ENCODE measurements at regions not wholly inside any gene's neighbourhood (a gene's known extent, or its start where the extent isn't known, plus 50 kb on each side); places are given as distances from the start of the nearest gene placed in this dataset.
"Not testable (repeated sequence)": the region's sequence is repeated elsewhere in the genome, so short reads cannot be mapped to it uniquely, and the experiment has no call there.

DNA sequence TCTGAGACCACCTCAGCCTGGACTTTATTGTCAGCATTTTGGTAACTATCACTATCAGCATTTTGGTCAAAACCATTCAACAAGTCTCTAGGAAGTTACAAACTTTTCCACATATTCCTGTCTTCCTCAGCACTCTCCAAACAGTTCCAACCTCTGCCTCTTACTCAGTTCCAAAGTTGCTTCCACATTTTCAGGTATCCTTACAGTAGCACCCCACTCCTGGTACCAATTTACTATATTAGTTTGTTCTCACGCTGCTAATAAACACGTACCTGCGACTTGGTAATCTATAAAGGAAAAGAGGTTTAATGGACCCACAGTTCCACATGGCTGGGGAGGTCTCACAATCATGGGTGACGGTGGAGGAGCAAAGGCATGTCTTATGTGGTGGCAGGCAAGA, 551.3 kb downstream of the DMRTA1 start:
- Histone ChIP-seq H3K36me3 (ENCODE audit: insufficient read depth, low read length) (no peaks in the 10 kb centered on the region), H3K4me3 (no peak overlapping the region), H3K27ac (no peak overlapping the region), H3K9me3 (ENCODE audit: low read depth, low read length) (no peaks in the 10 kb centered on the region), H3K9ac (ENCODE audit: insufficient read length) (no peak overlapping the region)
- DNase-seq (ENCODE audit: low read depth, low spot score): no peak
- TF ChIP-seq EZH2 (IDR thresholded peaks at IDR 0.05): no peak
- no peak for TF ChIP-seq FOXP2 (optimal IDR thresholded peaks at IDR 0.05; ENCODE audit: control extremely low read depth, extremely low read length, insufficient read depth)
- no peak for TF ChIP-seq POLR2AphosphoS5 (IDR thresholded peaks at IDR 0.05; ENCODE audit: borderline replicate concordance, low read depth, low read length)

DNA sequence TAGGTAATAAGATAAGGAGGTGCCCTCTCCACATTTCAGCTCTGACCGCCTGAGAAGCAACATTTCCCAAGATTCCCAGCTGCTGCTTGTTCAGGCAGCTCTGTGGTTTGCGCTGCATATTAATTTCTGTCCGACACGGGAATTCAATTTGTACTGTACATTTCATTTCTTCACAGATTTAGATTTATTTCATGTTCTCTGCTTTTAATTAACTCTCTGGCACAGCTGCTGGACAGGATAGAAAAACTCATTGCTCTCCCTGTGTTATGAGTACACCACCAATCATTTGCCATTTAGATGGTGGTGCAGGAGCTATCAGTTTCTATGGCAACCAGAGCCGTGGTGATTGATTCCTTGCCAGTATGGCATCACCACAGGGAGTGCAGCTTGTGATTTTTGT, 558.5 kb downstream of the DMRTA1 start:
- DNase-seq (ENCODE audit: low read depth, low spot score): no peak
- Histone ChIP-seq H3K4me3 (no peak overlapping the region), H3K36me3 (ENCODE audit: insufficient read depth, low read length) (no peaks in the 10 kb centered on the region), H3K9ac (ENCODE audit: insufficient read length) (no peak overlapping the region), H3K27ac (no peak overlapping the region), H3K9me3 (ENCODE audit: low read depth, low read length) (no peaks in the 10 kb centered on the region)
- no peak for TF ChIP-seq FOXP2 (optimal IDR thresholded peaks at IDR 0.05; ENCODE audit: control extremely low read depth, extremely low read length, insufficient read depth)
- no peak for TF ChIP-seq POLR2AphosphoS5 (IDR thresholded peaks at IDR 0.05; ENCODE audit: borderline replicate concordance, low read depth, low read length)
- no peak for TF ChIP-seq EZH2 (IDR thresholded peaks at IDR 0.05)

DNA sequence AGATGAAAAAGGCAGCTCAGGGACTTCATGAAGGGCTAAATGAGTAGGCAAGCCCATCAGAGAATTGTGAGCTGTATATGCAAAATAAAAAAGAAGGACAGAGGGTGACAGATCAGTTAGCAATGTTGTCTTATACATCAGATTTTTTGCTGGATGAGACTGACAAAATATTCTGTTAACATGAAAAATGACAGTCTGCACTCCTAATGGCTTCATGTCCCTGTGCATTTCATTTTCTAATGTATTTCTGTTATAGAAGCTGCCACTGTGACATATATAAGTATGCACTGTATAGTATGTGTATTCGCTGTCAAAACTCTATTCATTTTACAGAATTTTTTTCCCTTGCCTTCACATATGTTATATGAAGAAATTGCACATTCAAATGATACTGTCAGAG, 559.5 kb downstream of the DMRTA1 start:
- H3K36me3 ChIP-seq (ENCODE audit: insufficient read depth, low read length): no peaks in the 10 kb centered on the region
- no peak overlapping the region for H3K27ac ChIP-seq
- no peak for DNase-seq (ENCODE audit: low read depth, low spot score)
- no peak overlapping the region for H3K9ac ChIP-seq (ENCODE audit: insufficient read length)
- H3K9me3 ChIP-seq (ENCODE audit: low read depth, low read length): no peaks in the 10 kb centered on the region
- no peak overlapping the region for H3K4me3 ChIP-seq
- TF ChIP-seq FOXP2 (optimal IDR thresholded peaks at IDR 0.05; ENCODE audit: control extremely low read depth, extremely low read length, insufficient read depth) (no peak), POLR2AphosphoS5 (IDR thresholded peaks at IDR 0.05; ENCODE audit: borderline replicate concordance, low read depth, low read length) (no peak), EZH2 (IDR thresholded peaks at IDR 0.05) (no peak)

DNA sequence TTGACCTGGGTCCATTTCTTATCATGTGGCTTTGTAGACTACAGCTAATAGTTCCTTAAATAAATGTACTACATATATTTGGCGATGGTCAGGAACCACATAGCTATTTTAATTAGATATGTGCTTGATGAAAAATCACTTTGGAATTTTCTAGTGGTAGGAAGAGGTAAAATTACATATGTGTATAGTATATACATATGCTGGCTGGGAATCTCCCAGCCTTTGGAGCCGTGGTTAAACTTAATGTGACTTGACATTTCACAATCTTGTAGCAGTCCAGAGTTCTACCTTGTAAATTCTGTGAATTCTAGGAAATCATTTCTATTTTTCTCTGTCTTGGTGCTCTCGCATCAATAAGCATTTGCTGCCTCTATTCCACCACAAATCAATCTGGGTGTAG, 565.0 kb downstream of the DMRTA1 start:
- H3K4me3 ChIP-seq: no peak overlapping the region
- no peak overlapping the region for H3K9ac ChIP-seq (ENCODE audit: insufficient read length)
- no peak for TF ChIP-seq POLR2AphosphoS5 (IDR thresholded peaks at IDR 0.05; ENCODE audit: borderline replicate concordance, low read depth, low read length)
- no peak for TF ChIP-seq EZH2 (IDR thresholded peaks at IDR 0.05)
- no peak for TF ChIP-seq FOXP2 (optimal IDR thresholded peaks at IDR 0.05; ENCODE audit: control extremely low read depth, extremely low read length, insufficient read depth)
- no peak overlapping the region for H3K27ac ChIP-seq
- H3K9me3 ChIP-seq (ENCODE audit: low read depth, low read length): no peaks in the 10 kb centered on the region
- no peak for DNase-seq (ENCODE audit: low read depth, low spot score)
- H3K36me3 ChIP-seq (ENCODE audit: insufficient read depth, low read length): no peaks in the 10 kb centered on the region

DNA sequence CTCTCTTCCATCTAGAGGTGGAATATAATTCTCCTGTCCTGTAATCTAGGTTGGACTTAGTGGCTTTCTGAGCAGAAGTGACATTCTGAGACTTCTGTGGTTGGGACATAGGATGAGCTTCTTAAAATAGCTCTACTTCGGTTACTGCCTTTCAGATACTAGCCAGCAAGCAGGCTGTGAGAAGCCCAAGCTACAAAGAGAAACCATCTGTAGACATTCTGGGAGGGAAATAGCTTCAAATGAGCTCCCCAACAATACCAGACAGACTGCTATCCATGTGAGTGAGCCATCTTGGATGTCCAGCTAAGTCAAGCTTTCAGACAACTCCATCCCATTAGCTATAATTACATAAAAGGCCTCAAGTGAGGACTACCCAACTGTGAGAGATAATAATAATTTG, 568.9 kb downstream of the DMRTA1 start:
- no peaks in the 10 kb centered on the region for H3K9me3 ChIP-seq (ENCODE audit: low read depth, low read length)
- TF ChIP-seq FOXP2 (optimal IDR thresholded peaks at IDR 0.05; ENCODE audit: control extremely low read depth, extremely low read length, insufficient read depth): no peak
- no peak for TF ChIP-seq EZH2 (IDR thresholded peaks at IDR 0.05)
- no peak for TF ChIP-seq POLR2AphosphoS5 (IDR thresholded peaks at IDR 0.05; ENCODE audit: borderline replicate concordance, low read depth, low read length)
- H3K4me3 ChIP-seq: no peak overlapping the region
- H3K36me3 ChIP-seq (ENCODE audit: insufficient read depth, low read length): no peaks in the 10 kb centered on the region
- DNase-seq (ENCODE audit: low read depth, low spot score): no peak
- no peak overlapping the region for H3K9ac ChIP-seq (ENCODE audit: insufficient read length)
- H3K27ac ChIP-seq: no peak overlapping the region

DNA sequence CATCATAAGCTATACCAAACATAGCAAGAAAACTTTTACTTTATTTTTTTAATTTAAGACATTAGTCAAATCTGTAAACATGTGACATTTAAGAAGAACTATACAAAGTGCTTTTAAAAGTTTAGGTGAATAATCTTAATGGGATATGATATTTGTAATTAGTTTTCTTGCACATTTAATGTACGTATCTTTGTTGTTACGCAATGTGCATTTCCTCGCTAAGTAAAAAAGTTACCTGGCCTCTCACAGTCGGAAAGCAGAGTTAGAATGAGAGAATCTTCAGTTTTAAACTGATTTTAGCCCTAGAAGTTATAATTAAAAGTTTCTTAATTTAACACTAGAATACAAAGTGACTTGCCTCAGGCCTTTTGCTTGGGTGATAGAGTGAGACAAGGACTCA, 589.8 kb downstream of the DMRTA1 start:
- Histone ChIP-seq H3K27ac (no peak overlapping the region), H3K9ac (ENCODE audit: insufficient read length) (no peak overlapping the region), H3K9me3 (ENCODE audit: low read depth, low read length) (no peaks in the 10 kb centered on the region), H3K36me3 (ENCODE audit: insufficient read depth, low read length) (no peaks in the 10 kb centered on the region), H3K4me3 (no peak overlapping the region)
- TF ChIP-seq POLR2AphosphoS5 (IDR thresholded peaks at IDR 0.05; ENCODE audit: borderline replicate concordance, low read depth, low read length) (no peak), EZH2 (IDR thresholded peaks at IDR 0.05) (no peak), FOXP2 (optimal IDR thresholded peaks at IDR 0.05; ENCODE audit: control extremely low read depth, extremely low read length, insufficient read depth) (no peak)
- no peak for DNase-seq (ENCODE audit: low read depth, low spot score)

DNA sequence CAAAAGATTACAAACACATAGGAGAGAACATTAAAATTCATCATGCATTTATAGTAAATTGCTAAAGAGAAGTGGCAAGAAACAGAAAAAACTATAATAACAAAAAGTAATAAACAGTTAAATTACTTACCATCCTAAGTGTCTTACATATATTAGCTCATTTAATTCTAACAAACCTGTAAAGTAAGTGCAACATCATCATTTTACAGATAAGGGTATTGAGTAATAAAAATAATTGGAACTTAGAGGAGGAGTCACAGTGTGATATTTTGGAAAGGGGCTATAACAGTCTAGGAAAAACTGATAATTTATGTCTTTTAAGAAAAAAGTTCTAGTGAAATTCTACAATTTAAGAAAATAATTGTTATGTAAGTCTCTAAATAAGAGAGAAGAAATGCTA, 592.8 kb downstream of the DMRTA1 start:
- TF ChIP-seq EZH2 (IDR thresholded peaks at IDR 0.05) (no peak), POLR2AphosphoS5 (IDR thresholded peaks at IDR 0.05; ENCODE audit: borderline replicate concordance, low read depth, low read length) (no peak), FOXP2 (optimal IDR thresholded peaks at IDR 0.05; ENCODE audit: control extremely low read depth, extremely low read length, insufficient read depth) (no peak)

DNA sequence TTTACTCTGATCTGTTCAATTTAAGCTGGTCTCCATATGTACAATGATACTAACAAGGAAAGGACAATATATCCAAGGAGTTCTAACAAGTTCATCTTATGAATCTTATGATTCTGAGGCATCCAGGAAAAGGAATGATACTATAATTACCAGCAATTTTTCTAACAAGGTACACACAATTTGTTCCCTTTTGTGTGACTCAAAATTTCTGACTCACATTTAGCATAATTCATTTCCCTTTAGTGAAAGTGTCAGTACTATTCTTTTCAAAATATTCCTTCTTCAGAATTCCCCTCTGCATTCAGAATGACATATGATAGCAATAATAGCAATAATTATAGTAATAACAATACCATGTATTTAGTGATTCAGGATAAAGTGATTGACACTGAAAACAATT, 594.8 kb downstream of the DMRTA1 start:
- Histone ChIP-seq H3K9me3 (ENCODE audit: low read depth, low read length) (no peaks in the 10 kb centered on the region), H3K27ac (no peak overlapping the region)
- no peak for TF ChIP-seq POLR2AphosphoS5 (IDR thresholded peaks at IDR 0.05; ENCODE audit: borderline replicate concordance, low read depth, low read length)
- TF ChIP-seq EZH2 (IDR thresholded peaks at IDR 0.05): no peak
- no peak for TF ChIP-seq FOXP2 (optimal IDR thresholded peaks at IDR 0.05; ENCODE audit: control extremely low read depth, extremely low read length, insufficient read depth)

More for the DNA sequence above, 592.8 kb downstream of the DMRTA1 start:
- no peaks in the 10 kb centered on the region for H3K36me3 ChIP-seq (ENCODE audit: insufficient read depth, low read length)
- no peak overlapping the region for H3K9ac ChIP-seq (ENCODE audit: insufficient read length)
- H3K9me3 ChIP-seq (ENCODE audit: low read depth, low read length): no peaks in the 10 kb centered on the region
- no peak for DNase-seq (ENCODE audit: low read depth, low spot score)
- H3K27ac ChIP-seq: no peak overlapping the region
- H3K4me3 ChIP-seq: no peak overlapping the region

DNA sequence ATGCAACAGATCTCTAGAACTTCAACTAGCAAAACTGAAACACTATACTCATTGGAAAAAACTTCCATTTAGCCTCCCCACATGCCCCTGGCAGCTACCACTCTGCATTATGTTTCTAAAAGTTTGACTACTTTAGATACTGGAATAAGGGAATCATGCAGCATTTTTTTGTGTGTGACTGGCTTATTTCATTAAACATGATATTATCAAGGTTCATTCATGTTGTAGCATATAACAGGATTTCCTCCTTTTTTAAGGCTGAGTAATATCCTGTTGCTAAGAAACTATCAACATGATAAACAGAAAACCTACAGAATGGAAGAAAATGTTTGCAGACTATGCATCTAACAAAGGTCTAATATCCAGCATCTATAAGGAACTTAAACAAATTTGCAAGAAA, 597.9 kb downstream of the DMRTA1 start:
- no peaks in the 10 kb centered on the region for H3K9me3 ChIP-seq (ENCODE audit: low read depth, low read length)
- no peak overlapping the region for H3K27ac ChIP-seq
- no peak overlapping the region for H3K9ac ChIP-seq (ENCODE audit: insufficient read length)
- H3K4me3 ChIP-seq: no peak overlapping the region
- DNase-seq (ENCODE audit: low read depth, low spot score): no peak
- TF ChIP-seq EZH2 (IDR thresholded peaks at IDR 0.05) (no peak), POLR2AphosphoS5 (IDR thresholded peaks at IDR 0.05; ENCODE audit: borderline replicate concordance, low read depth, low read length) (no peak), FOXP2 (optimal IDR thresholded peaks at IDR 0.05; ENCODE audit: control extremely low read depth, extremely low read length, insufficient read depth) (no peak)
- H3K36me3 ChIP-seq (ENCODE audit: insufficient read depth, low read length): no peaks in the 10 kb centered on the region

More for the DNA sequence above, 594.8 kb downstream of the DMRTA1 start:
- H3K36me3 ChIP-seq (ENCODE audit: insufficient read depth, low read length): no peaks in the 10 kb centered on the region
- DNase-seq (ENCODE audit: low read depth, low spot score): no peak
- no peak overlapping the region for H3K4me3 ChIP-seq
- H3K9ac ChIP-seq (ENCODE audit: insufficient read length): no peak overlapping the region

DNA sequence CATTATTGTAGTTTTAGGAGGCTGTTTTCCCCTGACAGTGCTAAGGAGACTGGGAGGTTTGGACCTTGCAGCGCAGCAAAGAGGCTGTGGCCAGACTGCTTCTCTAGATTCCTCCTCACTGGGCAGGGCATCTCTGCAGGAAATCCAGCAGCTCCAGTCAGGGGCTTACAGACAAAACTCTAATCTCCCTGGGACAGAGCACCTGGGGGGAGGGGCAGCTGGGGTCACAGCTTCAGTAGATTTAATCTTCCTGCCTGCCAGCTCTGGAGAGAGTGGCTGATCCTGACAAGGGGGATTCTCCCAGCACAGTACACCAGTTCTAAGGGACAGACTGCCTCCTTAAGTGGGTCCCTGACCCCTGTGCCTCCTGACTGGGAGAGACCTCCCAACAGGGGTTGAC, 599.4 kb downstream of the DMRTA1 start:
- DNase-seq (ENCODE audit: low read depth, low spot score); H3K9ac ChIP-seq (ENCODE audit: insufficient read length); H3K27ac ChIP-seq; H3K36me3 ChIP-seq (ENCODE audit: insufficient read depth, low read length); H3K9me3 ChIP-seq (ENCODE audit: low read depth, low read length); H3K4me3 ChIP-seq: not testable (repeated sequence)
